Astrocyte (in vitro differentiated cells and primary cell): ENCODE measurements at regions not wholly inside any gene's neighbourhood (a gene's known extent, or its start where the extent isn't known, plus 50 kb on each side); places are given as distances from the start of the nearest gene placed in this dataset.

Experiments
- DNase-seq: peaks from one replicate; pipeline ENCODE4 v3.0.0-alpha.2; 2010; ENCODE audit warnings: low read depth
- FAIRE-seq: peaks from 2 replicates; lab custom pipeline; 2011; peaks lifted over from hg19 to GRCh38; lab: Jason Lieb, UNC
- H2AFZ ChIP-seq: 2 replicates; pipeline ENCODE4 v1.6.0; 2012; ENCODE audit warnings: low read depth, low read length, inconsistent platforms
- H3K27ac ChIP-seq: 2 replicates; pipeline ENCODE4 v1.5.1; 2011; ENCODE audit warnings: low read depth, low read length, inconsistent platforms
- H3K27me3 ChIP-seq: 2 replicates; pipeline ENCODE4 v1.6.0; 2011; ENCODE audit warnings: low read length, inconsistent platforms; ENCODE audit not compliant: insufficient read depth
- H3K36me3 ChIP-seq: 2 replicates; pipeline ENCODE4 v1.5.1; 2011; ENCODE audit warnings: low read length, inconsistent platforms; ENCODE audit not compliant: insufficient read depth
- H3K4me1 ChIP-seq: 2 replicates; pipeline ENCODE4 v1.5.1; 2011; ENCODE audit warnings: low read length, inconsistent platforms; ENCODE audit not compliant: insufficient read depth
- H3K4me2 ChIP-seq: 2 replicates; pipeline ENCODE4 v1.6.0; 2012; ENCODE audit warnings: low read length, inconsistent platforms
- H3K4me3 ChIP-seq: 2 replicates; pipeline ENCODE4 v1.5.1; 2011; ENCODE audit warnings: low read depth, mild to moderate bottlenecking, low read length, inconsistent platforms; ENCODE audit not compliant: insufficient read depth
- H3K79me2 ChIP-seq: 2 replicates; pipeline ENCODE4 v1.6.0; 2012; ENCODE audit warnings: mild to moderate bottlenecking, low read length, inconsistent platforms; ENCODE audit not compliant: insufficient read depth
- H3K9ac ChIP-seq: 2 replicates; pipeline ENCODE4 v1.6.0; 2012; ENCODE audit warnings: mild to moderate bottlenecking, low read length, inconsistent platforms
- H3K9me3 ChIP-seq: 2 replicates; pipeline ENCODE4 v1.5.1; 2012; ENCODE audit warnings: low read depth, mild to moderate bottlenecking, low read length, inconsistent platforms; ENCODE audit not compliant: insufficient read depth
- H4K20me1 ChIP-seq: 2 replicates; pipeline ENCODE4 v1.6.0; 2012; ENCODE audit warnings: low read length, inconsistent platforms; ENCODE audit not compliant: insufficient read depth
- H3K27ac Mint-ChIP-seq: one replicate; pipeline ENCODE4 v1.8.0; 2021; ENCODE audit warnings: mild to moderate bottlenecking, mixed read lengths; ENCODE audit not compliant: unreplicated experiment
- H3K27me3 Mint-ChIP-seq: one replicate; pipeline ENCODE4 v1.8.0; 2021; ENCODE audit warnings: low read depth, mixed read lengths; ENCODE audit not compliant: unreplicated experiment
- H3K36me3 Mint-ChIP-seq: one replicate; pipeline ENCODE4 v1.8.0; 2021; ENCODE audit warnings: low read depth, mixed read lengths; ENCODE audit not compliant: unreplicated experiment
- H3K4me1 Mint-ChIP-seq: one replicate; pipeline ENCODE4 v1.8.0; 2021; ENCODE audit warnings: low read depth, mixed read lengths; ENCODE audit not compliant: unreplicated experiment
- H3K4me3 Mint-ChIP-seq: one replicate; pipeline ENCODE4 v1.8.0; 2021; ENCODE audit warnings: mild to moderate bottlenecking, moderate library complexity, mixed read lengths; ENCODE audit not compliant: unreplicated experiment
- H3K9me3 Mint-ChIP-seq: one replicate; pipeline ENCODE4 v1.8.0; 2021; ENCODE audit warnings: mild to moderate bottlenecking, mixed read lengths; ENCODE audit not compliant: unreplicated experiment
- EZH2 ChIP-seq: IDR thresholded peaks from 2 replicates; pipeline ENCODE4 v1.6.1; 2012; ENCODE audit warnings: mild to moderate bottlenecking, low read length, inconsistent platforms; ENCODE audit not compliant: insufficient read depth
- TF ChIP-seq, protein P1 (sequence below): IDR thresholded peaks from 2 replicates; pipeline ENCODE4 v1.5.1; 2011; ENCODE audit warnings: low read depth, mild to moderate bottlenecking, inconsistent platforms, low read length, moderate library complexity; ENCODE audit not compliant: insufficient read depth

DNA sequence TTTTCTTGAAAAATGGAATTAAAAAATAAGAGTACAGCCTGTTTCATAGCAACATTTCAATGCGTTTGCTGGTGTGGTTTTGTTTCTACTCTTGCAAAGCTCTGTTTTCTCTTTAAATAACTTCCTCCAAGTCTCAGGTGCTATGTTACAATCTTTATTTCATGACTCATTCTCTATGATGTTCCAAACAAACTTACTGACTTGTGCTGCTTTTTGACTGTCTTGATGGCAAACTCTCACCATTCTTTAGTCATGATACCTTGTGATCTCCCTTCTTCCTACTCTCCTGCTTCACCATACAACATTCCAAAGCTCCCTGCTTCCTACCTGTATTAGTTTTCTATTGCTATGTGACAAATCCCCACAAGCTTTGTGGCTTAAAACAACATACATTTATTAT, 166.1 kb downstream of the C11orf91 start:
- Histone ChIP-seq H3K9ac (no peak overlapping the region), H2AFZ (no peak overlapping the region), H3K36me3 (no peaks in the 10 kb centered on the region), H3K4me2 (no peak overlapping the region), H3K9me3 (no peaks in the 10 kb centered on the region), H3K79me2 (peaks cover 32% of the 10 kb centered on the region), H3K27ac (no peak overlapping the region), H4K20me1 (no peaks in the 10 kb centered on the region), H3K27me3 (no peaks in the 10 kb centered on the region), H3K4me3 (no peak overlapping the region), H3K4me1 (peaks cover 24% of the 10 kb centered on the region)
- H3K27me3 Mint-ChIP-seq: no peaks in the 10 kb centered on the region
- H3K27ac Mint-ChIP-seq: no peak overlapping the region
- DNase-seq (peak; percentile 48), FAIRE-seq (no peak)
- no peaks in the 10 kb centered on the region for H3K36me3 Mint-ChIP-seq
- peaks cover 33% of the 10 kb centered on the region for H3K4me1 Mint-ChIP-seq
- TF ChIP-seq, protein P1, sequence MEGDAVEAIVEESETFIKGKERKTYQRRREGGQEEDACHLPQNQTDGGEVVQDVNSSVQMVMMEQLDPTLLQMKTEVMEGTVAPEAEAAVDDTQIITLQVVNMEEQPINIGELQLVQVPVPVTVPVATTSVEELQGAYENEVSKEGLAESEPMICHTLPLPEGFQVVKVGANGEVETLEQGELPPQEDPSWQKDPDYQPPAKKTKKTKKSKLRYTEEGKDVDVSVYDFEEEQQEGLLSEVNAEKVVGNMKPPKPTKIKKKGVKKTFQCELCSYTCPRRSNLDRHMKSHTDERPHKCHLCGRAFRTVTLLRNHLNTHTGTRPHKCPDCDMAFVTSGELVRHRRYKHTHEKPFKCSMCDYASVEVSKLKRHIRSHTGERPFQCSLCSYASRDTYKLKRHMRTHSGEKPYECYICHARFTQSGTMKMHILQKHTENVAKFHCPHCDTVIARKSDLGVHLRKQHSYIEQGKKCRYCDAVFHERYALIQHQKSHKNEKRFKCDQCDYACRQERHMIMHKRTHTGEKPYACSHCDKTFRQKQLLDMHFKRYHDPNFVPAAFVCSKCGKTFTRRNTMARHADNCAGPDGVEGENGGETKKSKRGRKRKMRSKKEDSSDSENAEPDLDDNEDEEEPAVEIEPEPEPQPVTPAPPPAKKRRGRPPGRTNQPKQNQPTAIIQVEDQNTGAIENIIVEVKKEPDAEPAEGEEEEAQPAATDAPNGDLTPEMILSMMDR: no peak
- no peak for TF ChIP-seq EZH2
- H3K4me3 Mint-ChIP-seq: no peak overlapping the region
- peaks cover 3% of the 10 kb centered on the region for H3K9me3 Mint-ChIP-seq

- Histone ChIP-seq H3K79me2 (peaks cover 32% of the 10 kb centered on the region), H3K27ac (no peak overlapping the region), H2AFZ (no peak overlapping the region), H3K9me3 (no peaks in the 10 kb centered on the region), H3K4me1 (peaks cover 24% of the 10 kb centered on the region), H3K36me3 (no peaks in the 10 kb centered on the region), H3K27me3 (no peaks in the 10 kb centered on the region), H3K9ac (no peak overlapping the region), H4K20me1 (no peaks in the 10 kb centered on the region), H3K4me2 (peak overlapping the region; percentile 20), H3K4me3 (no peak overlapping the region)
- Mint-ChIP-seq H3K4me1 (peaks cover 33% of the 10 kb centered on the region), H3K27me3 (no peaks in the 10 kb centered on the region), H3K27ac (peak overlapping the region; percentile 44), H3K4me3 (no peak overlapping the region), H3K9me3 (peaks cover 3% of the 10 kb centered on the region), H3K36me3 (no peaks in the 10 kb centered on the region)
- DNase-seq (peak; percentile 64), FAIRE-seq (peak; percentile 45)
- no peak for TF ChIP-seq EZH2
- TF ChIP-seq, protein P1: no peak
These were observed 167.1 kb downstream of the C11orf91 start for GRCh38 chr11:33533386-33534052.

DNA sequence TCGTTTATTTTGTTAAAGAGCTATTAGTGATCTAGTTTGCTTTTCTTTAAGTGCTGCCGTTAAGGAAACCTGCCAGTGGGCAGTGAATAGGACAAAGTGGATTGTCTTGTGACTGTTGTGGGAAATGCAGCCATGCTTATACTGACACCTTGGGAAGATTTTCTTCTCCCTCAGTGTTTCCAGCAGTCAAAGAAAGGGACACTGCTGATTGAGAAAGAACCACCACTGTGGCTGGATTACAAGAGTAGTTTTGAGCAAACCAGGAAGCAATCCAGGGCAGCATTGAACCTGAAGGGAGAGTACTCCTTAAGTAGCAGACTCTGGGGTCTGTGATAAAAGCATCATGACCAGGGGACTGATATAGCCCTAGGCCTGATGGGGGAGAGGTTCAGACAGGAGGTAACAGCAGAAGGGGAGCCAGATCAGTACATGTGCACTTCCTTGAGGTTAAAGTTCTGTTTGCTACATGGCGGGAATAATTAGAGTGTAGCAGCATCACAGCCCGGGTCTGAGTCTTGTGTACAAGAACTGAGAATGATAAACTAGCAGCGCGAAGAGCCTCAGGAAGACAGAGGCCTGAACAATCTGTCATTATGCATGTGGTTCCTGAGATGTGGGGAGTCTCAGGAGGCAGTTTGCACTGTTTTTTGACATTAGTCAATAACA, 167.8 kb downstream of the C11orf91 start:
- H3K9me3 ChIP-seq: no peaks in the 10 kb centered on the region
- no peak overlapping the region for H2AFZ ChIP-seq
- Mint-ChIP-seq H3K27ac (no peak overlapping the region), H3K36me3 (no peaks in the 10 kb centered on the region), H3K27me3 (no peaks in the 10 kb centered on the region), H3K4me1 (peaks cover 33% of the 10 kb centered on the region), H3K9me3 (peaks cover 3% of the 10 kb centered on the region), H3K4me3 (no peak overlapping the region)
- no peak overlapping the region for H3K4me3 ChIP-seq
- no peaks in the 10 kb centered on the region for H3K27me3 ChIP-seq
- no peaks in the 10 kb centered on the region for H4K20me1 ChIP-seq
- FAIRE-seq (no peak), DNase-seq (no peak)
- peaks cover 24% of the 10 kb centered on the region for H3K4me1 ChIP-seq
- TF ChIP-seq EZH2: no peak
- TF ChIP-seq, protein P1: no peak
- peak overlapping the region; percentile 20 for H3K4me2 ChIP-seq
- no peak overlapping the region for H3K27ac ChIP-seq
- peaks cover 32% of the 10 kb centered on the region for H3K79me2 ChIP-seq
- no peak overlapping the region for H3K9ac ChIP-seq
- H3K36me3 ChIP-seq: no peaks in the 10 kb centered on the region
